ENCODE measurements at regions not wholly inside any gene's neighbourhood (a gene's known extent, or its start where the extent isn't known, plus 50 kb on each side); places are given as distances from the start of the nearest gene placed in this dataset.
"Not testable (repeated sequence)": the region's sequence is repeated elsewhere in the genome, so short reads cannot be mapped to it uniquely, and the experiment has no call there.

- no peak for DNase-seq
Observed at GRCh38 chr4:25981749-25982148, 67.7 kb downstream of the SMIM20 start.

- DNase-seq = no peak
Observed at GRCh38 chr4:25982962-25983361, 68.9 kb downstream of the SMIM20 start.

GRCh38 chr4:25984266-25984665 is 70.2 kb downstream of the SMIM20 start:
- no peak for DNase-seq

GRCh38 chr4:25984796-25985195 is 70.8 kb downstream of the SMIM20 start:
- DNase-seq = no peak

- DNase-seq = no peak
Observed at GRCh38 chr4:25986807-25987206, 72.8 kb downstream of the SMIM20 start.

GRCh38 chr4:25991340-25991739 is 77.3 kb downstream of the SMIM20 start:
- no peak for DNase-seq

GRCh38 chr4:25993395-25994185 is 79.6 kb downstream of the SMIM20 start:
- peak; percentile 16 to 45 for DNase-seq

- DNase-seq = not testable (repeated sequence)
Observed at GRCh38 chr4:25994577-25994976, 80.6 kb downstream of the SMIM20 start.

- DNase-seq = no peak
Observed at GRCh38 chr4:26000274-26000950, 86.4 kb downstream of the SMIM20 start.

- no peak for DNase-seq
Observed at GRCh38 chr4:26001413-26001812, 87.4 kb downstream of the SMIM20 start.

GRCh38 chr4:26001816-26002215 is 87.8 kb downstream of the SMIM20 start:
- DNase-seq = no peak

GRCh38 chr4:26003056-26003455 is 89.0 kb downstream of the SMIM20 start:
- no peak for DNase-seq

GRCh38 chr4:26004290-26004689 is 90.3 kb downstream of the SMIM20 start:
- no peak for DNase-seq

- no peak for DNase-seq
Observed at GRCh38 chr4:26005764-26006163, 91.7 kb downstream of the SMIM20 start.

GRCh38 chr4:26008737-26009136 is 94.7 kb downstream of the SMIM20 start:
- no peak for DNase-seq

- no peak for DNase-seq
Observed at GRCh38 chr4:26009502-26009901, 95.5 kb downstream of the SMIM20 start.

- DNase-seq = no peak
Observed at GRCh38 chr4:26010304-26010703, 96.3 kb downstream of the SMIM20 start.

GRCh38 chr4:26013629-26014028 is 99.6 kb downstream of the SMIM20 start:
- DNase-seq = no peak

- DNase-seq = no peak
Observed at GRCh38 chr4:26015133-26015651, 101.2 kb downstream of the SMIM20 start.

- no peak for DNase-seq
Observed at GRCh38 chr4:26015906-26016305, 101.9 kb downstream of the SMIM20 start.

- no peak for DNase-seq
Observed at GRCh38 chr4:26017531-26017930, 103.5 kb downstream of the SMIM20 start.

GRCh38 chr4:26017961-26018700 is 104.1 kb downstream of the SMIM20 start:
- not testable (repeated sequence) for DNase-seq

- no peak for DNase-seq
Observed at GRCh38 chr4:26020083-26020668, 106.2 kb downstream of the SMIM20 start.
